ENCODE measurements at regions not wholly inside any gene's neighbourhood (a gene's known extent, or its start where the extent isn't known, plus 50 kb on each side); places are given as distances from the start of the nearest gene placed in this dataset.

GRCh38 chr12:77629141-77629540 is 201.6 kb upstream of the NAV3 start:
- no peak overlapping the region for H3K27ac Mint-ChIP-seq
- peaks cover 13% of the 10 kb centered on the region for H3K9me3 Mint-ChIP-seq
- H3K36me3 Mint-ChIP-seq (ENCODE audit: low read depth) = no peaks in the 10 kb centered on the region
- no peaks in the 10 kb centered on the region for H3K27me3 Mint-ChIP-seq
- H3K4me3 Mint-ChIP-seq = no peak overlapping the region
- H3K4me1 Mint-ChIP-seq (ENCODE audit: low read depth) = no peaks in the 10 kb centered on the region
- no peak for DNase-seq

GRCh38 chr12:77625441-77625840 is 205.3 kb upstream of the NAV3 start:
- no peak for DNase-seq
- Mint-ChIP-seq H3K27me3 (no peaks in the 10 kb centered on the region), H3K36me3 (ENCODE audit: low read depth) (no peaks in the 10 kb centered on the region), H3K4me3 (no peak overlapping the region), H3K27ac (no peak overlapping the region), H3K9me3 (peaks cover 13% of the 10 kb centered on the region), H3K4me1 (ENCODE audit: low read depth) (no peaks in the 10 kb centered on the region)

DNA sequence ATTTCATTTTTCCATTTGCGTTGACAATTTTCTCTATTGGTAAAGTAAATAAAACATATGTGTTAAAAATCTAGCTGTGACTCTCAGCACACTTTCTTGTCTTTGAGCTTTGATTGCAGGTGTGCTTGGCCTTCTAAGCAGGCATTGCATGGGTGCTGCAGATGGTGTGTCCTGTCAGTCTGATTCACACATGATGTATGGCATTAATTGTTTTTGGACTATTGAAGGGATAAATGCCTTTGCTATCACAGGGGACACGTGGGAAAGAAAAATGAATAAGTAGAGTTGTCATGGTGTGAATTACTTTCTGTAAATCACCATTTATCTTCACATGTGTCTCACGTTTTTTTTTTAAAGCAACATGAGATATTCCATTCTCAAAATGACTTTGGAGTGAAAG is 211.3 kb upstream of the NAV3 start:
- H3K36me3 Mint-ChIP-seq (ENCODE audit: low read depth) = no peaks in the 10 kb centered on the region
- no peak for DNase-seq
- H3K27me3 Mint-ChIP-seq = no peaks in the 10 kb centered on the region
- peaks cover 11% of the 10 kb centered on the region for H3K9me3 Mint-ChIP-seq
- no peaks in the 10 kb centered on the region for H3K4me1 Mint-ChIP-seq (ENCODE audit: low read depth)
- no peak overlapping the region for H3K27ac Mint-ChIP-seq
- H3K4me3 Mint-ChIP-seq = no peak overlapping the region

- no peak overlapping the region for H3K4me3 Mint-ChIP-seq
- no peaks in the 10 kb centered on the region for H3K27me3 Mint-ChIP-seq
- no peak overlapping the region for H3K27ac Mint-ChIP-seq
- DNase-seq = no peak
- H3K9me3 Mint-ChIP-seq = peaks cover 10% of the 10 kb centered on the region
- H3K36me3 Mint-ChIP-seq (ENCODE audit: low read depth) = no peaks in the 10 kb centered on the region
- H3K4me1 Mint-ChIP-seq (ENCODE audit: low read depth) = no peaks in the 10 kb centered on the region
Observed at GRCh38 chr12:77617818-77618217, 212.9 kb upstream of the NAV3 start.

- Mint-ChIP-seq H3K36me3 (ENCODE audit: low read depth) (no peaks in the 10 kb centered on the region), H3K4me1 (ENCODE audit: low read depth) (no peaks in the 10 kb centered on the region), H3K9me3 (peaks cover 12% of the 10 kb centered on the region), H3K27ac (no peak overlapping the region), H3K4me3 (no peak overlapping the region), H3K27me3 (no peaks in the 10 kb centered on the region)
- DNase-seq = no peak
Observed at GRCh38 chr12:77615332-77615731, 215.4 kb upstream of the NAV3 start.

- Mint-ChIP-seq H3K9me3 (peaks cover 12% of the 10 kb centered on the region), H3K27ac (no peak overlapping the region), H3K36me3 (ENCODE audit: low read depth) (no peaks in the 10 kb centered on the region), H3K27me3 (no peaks in the 10 kb centered on the region), H3K4me3 (no peak overlapping the region), H3K4me1 (ENCODE audit: low read depth) (no peaks in the 10 kb centered on the region)
- no peak for DNase-seq
Observed at GRCh38 chr12:77613411-77613810, 217.3 kb upstream of the NAV3 start.

GRCh38 chr12:77610446-77610845 is 220.2 kb upstream of the NAV3 start:
- Mint-ChIP-seq H3K27ac (no peak overlapping the region), H3K36me3 (ENCODE audit: low read depth) (no peaks in the 10 kb centered on the region), H3K4me1 (ENCODE audit: low read depth) (no peaks in the 10 kb centered on the region), H3K9me3 (peaks cover 7% of the 10 kb centered on the region), H3K4me3 (no peak overlapping the region), H3K27me3 (no peaks in the 10 kb centered on the region)
- no peak for DNase-seq

DNA sequence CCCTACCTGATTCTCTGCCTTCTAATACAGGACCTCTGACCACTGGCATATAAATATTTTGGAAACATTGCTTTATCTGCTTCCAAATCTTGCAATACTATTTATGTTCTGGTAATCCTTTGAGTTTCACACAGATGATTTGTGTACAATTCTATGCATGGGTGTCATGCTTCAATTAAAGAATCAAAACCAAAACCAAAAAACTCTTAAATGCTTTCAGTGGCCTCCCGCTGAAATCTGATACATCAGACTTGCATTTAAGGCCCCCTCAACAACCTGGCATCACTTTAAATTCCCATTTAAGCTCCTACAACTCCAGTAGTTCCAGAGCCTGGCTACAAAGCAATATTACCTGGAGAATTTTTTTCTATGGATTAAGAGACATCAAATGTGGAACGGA is 221.7 kb upstream of the NAV3 start:
- Mint-ChIP-seq H3K9me3 (peaks cover 5% of the 10 kb centered on the region), H3K27ac (no peak overlapping the region), H3K4me1 (ENCODE audit: low read depth) (no peaks in the 10 kb centered on the region), H3K36me3 (ENCODE audit: low read depth) (no peaks in the 10 kb centered on the region), H3K27me3 (no peaks in the 10 kb centered on the region), H3K4me3 (no peak overlapping the region)
- no peak for DNase-seq

DNA sequence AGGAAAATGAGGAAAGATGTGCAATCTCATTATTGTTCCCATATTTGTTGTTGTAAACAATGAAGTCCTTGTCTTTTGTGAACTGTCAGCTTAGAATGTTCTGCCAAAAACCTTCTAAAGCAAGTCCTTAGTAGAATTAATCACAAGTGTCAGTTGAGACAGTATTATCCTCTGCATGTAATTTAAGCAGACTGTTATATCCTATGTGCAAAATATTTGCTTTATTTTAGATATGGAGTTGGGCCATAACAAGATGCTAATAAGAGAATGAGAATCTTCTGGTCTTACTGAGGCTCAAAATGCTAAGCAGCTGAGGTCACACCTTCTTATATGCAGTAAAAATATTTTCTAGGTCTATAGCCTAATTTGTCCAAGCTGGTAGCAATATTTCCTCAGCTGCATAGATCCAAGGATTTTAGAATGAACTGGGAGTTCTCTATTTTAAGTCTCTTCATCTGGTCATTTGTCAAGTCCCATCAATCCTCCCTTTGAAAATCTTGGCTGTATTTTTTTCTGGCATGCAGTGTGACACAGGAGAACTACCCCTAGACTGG is 222.3 kb upstream of the NAV3 start:
- no peak for DNase-seq
- Mint-ChIP-seq H3K27me3 (no peaks in the 10 kb centered on the region), H3K4me1 (ENCODE audit: low read depth) (no peaks in the 10 kb centered on the region), H3K27ac (no peak overlapping the region), H3K9me3 (peaks cover 5% of the 10 kb centered on the region), H3K4me3 (no peak overlapping the region), H3K36me3 (ENCODE audit: low read depth) (no peaks in the 10 kb centered on the region)

DNA sequence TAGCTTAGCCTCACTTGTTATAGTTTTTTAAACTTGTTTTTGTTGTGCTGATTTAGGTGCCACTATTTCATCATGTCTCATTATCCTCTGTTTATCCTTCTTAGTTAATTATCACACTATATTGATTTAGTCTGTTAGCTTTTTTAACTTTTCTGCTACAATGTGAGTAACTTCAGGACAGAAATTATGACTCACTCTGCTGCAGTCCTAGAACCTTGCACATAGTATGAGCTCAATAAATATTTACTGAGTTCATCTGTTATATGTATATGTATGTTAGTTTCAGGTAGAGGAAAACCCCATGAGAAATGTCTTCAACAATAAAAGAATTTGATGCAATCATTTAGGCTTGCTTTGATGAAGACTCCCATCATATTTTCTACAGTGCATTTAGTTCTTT is 224.3 kb upstream of the NAV3 start:
- Mint-ChIP-seq H3K4me3 (no peak overlapping the region), H3K27ac (no peak overlapping the region), H3K9me3 (peaks cover 5% of the 10 kb centered on the region), H3K36me3 (ENCODE audit: low read depth) (no peaks in the 10 kb centered on the region), H3K27me3 (no peaks in the 10 kb centered on the region), H3K4me1 (ENCODE audit: low read depth) (no peaks in the 10 kb centered on the region)
- no peak for DNase-seq

DNA sequence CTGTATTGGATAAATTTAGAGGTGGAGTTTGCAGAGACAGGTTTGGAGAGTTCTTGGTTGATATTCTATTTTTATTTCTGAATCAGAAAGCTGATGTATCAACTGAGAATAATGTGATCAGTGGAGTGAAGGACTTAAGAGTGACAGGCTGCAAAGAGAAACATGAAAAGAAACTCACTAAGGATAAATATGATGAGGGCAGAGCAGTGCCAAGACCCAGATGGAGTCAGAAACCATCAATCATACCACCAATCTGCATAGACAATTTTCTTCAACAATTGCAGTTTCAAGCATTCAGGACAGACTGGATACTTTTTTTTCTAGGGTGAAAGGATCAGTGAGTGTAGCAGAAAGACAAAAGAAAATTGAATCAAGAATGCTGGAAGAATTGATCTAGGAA is 226.7 kb upstream of the NAV3 start:
- H3K36me3 Mint-ChIP-seq (ENCODE audit: low read depth) = no peaks in the 10 kb centered on the region
- H3K4me1 Mint-ChIP-seq (ENCODE audit: low read depth) = no peaks in the 10 kb centered on the region
- no peak overlapping the region for H3K27ac Mint-ChIP-seq
- H3K4me3 Mint-ChIP-seq = no peak overlapping the region
- H3K27me3 Mint-ChIP-seq = no peaks in the 10 kb centered on the region
- peaks cover 4% of the 10 kb centered on the region for H3K9me3 Mint-ChIP-seq
- no peak for DNase-seq

- H3K36me3 Mint-ChIP-seq (ENCODE audit: low read depth) = no peaks in the 10 kb centered on the region
- H3K27me3 Mint-ChIP-seq = no peaks in the 10 kb centered on the region
- H3K4me1 Mint-ChIP-seq (ENCODE audit: low read depth) = no peaks in the 10 kb centered on the region
- peaks cover 2% of the 10 kb centered on the region for H3K9me3 Mint-ChIP-seq
- DNase-seq = no peak
- no peak overlapping the region for H3K27ac Mint-ChIP-seq
- H3K4me3 Mint-ChIP-seq = no peak overlapping the region
Observed at GRCh38 chr12:77601069-77601468, 229.6 kb upstream of the NAV3 start.

- Mint-ChIP-seq H3K9me3 (peaks cover 2% of the 10 kb centered on the region), H3K27ac (no peak overlapping the region), H3K36me3 (ENCODE audit: low read depth) (no peaks in the 10 kb centered on the region), H3K4me3 (no peak overlapping the region), H3K27me3 (no peaks in the 10 kb centered on the region), H3K4me1 (ENCODE audit: low read depth) (no peaks in the 10 kb centered on the region)
- no peak for DNase-seq
Observed at GRCh38 chr12:77600468-77600843, 230.2 kb upstream of the NAV3 start.

- H3K36me3 Mint-ChIP-seq (ENCODE audit: low read depth) = no peaks in the 10 kb centered on the region
- no peaks in the 10 kb centered on the region for H3K27me3 Mint-ChIP-seq
- H3K4me1 Mint-ChIP-seq (ENCODE audit: low read depth) = no peaks in the 10 kb centered on the region
- no peak overlapping the region for H3K4me3 Mint-ChIP-seq
- no peak overlapping the region for H3K27ac Mint-ChIP-seq
- H3K9me3 Mint-ChIP-seq = peaks cover 2% of the 10 kb centered on the region
- DNase-seq = no peak
Observed at GRCh38 chr12:77599782-77600467, 230.8 kb upstream of the NAV3 start.

GRCh38 chr12:77594366-77594765 is 236.3 kb upstream of the NAV3 start:
- Mint-ChIP-seq H3K4me1 (ENCODE audit: low read depth) (no peaks in the 10 kb centered on the region), H3K27ac (no peak overlapping the region), H3K9me3 (peaks cover 2% of the 10 kb centered on the region)

DNA sequence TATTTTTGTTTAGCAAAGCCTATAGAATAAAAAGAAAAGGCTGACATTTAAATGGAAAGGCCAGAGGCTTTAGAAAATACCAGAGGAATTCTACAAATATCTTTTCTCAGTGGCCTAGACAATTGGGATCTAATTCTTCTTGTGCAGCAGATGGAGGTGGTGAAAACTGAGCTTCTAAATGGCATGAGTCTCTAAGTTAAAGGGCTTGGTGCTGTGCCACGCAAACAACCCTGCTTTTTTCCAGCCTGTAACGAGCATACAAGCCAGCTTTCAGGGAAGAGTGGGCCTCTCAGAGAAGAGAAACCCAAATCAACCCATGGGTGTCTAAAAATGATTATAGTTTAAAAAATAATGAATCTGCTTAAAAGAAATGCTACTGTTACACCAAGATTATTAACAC is 237.9 kb upstream of the NAV3 start:
- Mint-ChIP-seq H3K27me3 (no peaks in the 10 kb centered on the region), H3K4me1 (ENCODE audit: low read depth) (no peaks in the 10 kb centered on the region), H3K4me3 (no peak overlapping the region)

More at GRCh38 chr12:77594366-77594765, 236.3 kb upstream of the NAV3 start:
- H3K27me3 Mint-ChIP-seq = no peaks in the 10 kb centered on the region
- DNase-seq = no peak
- H3K4me3 Mint-ChIP-seq = no peak overlapping the region
- H3K36me3 Mint-ChIP-seq (ENCODE audit: low read depth) = no peaks in the 10 kb centered on the region

More for the DNA sequence above, 237.9 kb upstream of the NAV3 start:
- Mint-ChIP-seq H3K36me3 (ENCODE audit: low read depth) (no peaks in the 10 kb centered on the region), H3K27ac (no peak overlapping the region), H3K9me3 (no peaks in the 10 kb centered on the region)
- DNase-seq = no peak

All from activated T-cell treated with anti-CD3 and anti-CD28 coated beads, Interleukin-2, amount 50 U/mL, for 24 hours (primary cell).